ENCODE measurements at regions not wholly inside any gene's neighbourhood (a gene's known extent, or its start where the extent isn't known, plus 50 kb on each side); places are given as distances from the start of the nearest gene placed in this dataset.

- Histone ChIP-seq H3K27ac (no peak overlapping the region), H3K27me3 (replicated peaks) (no peaks in the 10 kb centered on the region), H3K4me3 (ENCODE audit: low read depth, low read length) (no peak overlapping the region), H3K36me3 (replicated peaks) (no peaks in the 10 kb centered on the region)
- no peak for DNase-seq
- no peak for TF ChIP-seq CTCF (IDR thresholded peaks at IDR 0.05; ENCODE audit: low read depth, low read length, missing control alignments)
- in situ Hi-C loops (cut with HindIII; ENCODE audit: low pct_ligation_motif_present, low sequenced_read_pairs), result no loop called here
Observed at GRCh38 chr9:19619221-19619620, 169.6 kb downstream of the SLC24A2 start.

- no peak for DNase-seq
- no peak for TF ChIP-seq CTCF (IDR thresholded peaks at IDR 0.05; ENCODE audit: low read depth, low read length, missing control alignments)
- Histone ChIP-seq H3K36me3 (replicated peaks) (no peaks in the 10 kb centered on the region), H3K27ac (no peak overlapping the region), H3K27me3 (replicated peaks) (no peaks in the 10 kb centered on the region), H3K4me3 (ENCODE audit: low read depth, low read length) (no peak overlapping the region)
- in situ Hi-C loops (cut with HindIII; ENCODE audit: low pct_ligation_motif_present, low sequenced_read_pairs), result no loop called here
Observed at GRCh38 chr9:19618816-19619215, 170.0 kb downstream of the SLC24A2 start.

- in situ Hi-C loops (cut with HindIII; ENCODE audit: low pct_ligation_motif_present, low sequenced_read_pairs), result no loop called here
- Histone ChIP-seq H3K27me3 (replicated peaks) (no peaks in the 10 kb centered on the region), H3K36me3 (replicated peaks) (no peaks in the 10 kb centered on the region), H3K4me3 (ENCODE audit: low read depth, low read length) (no peak overlapping the region), H3K27ac (no peak overlapping the region)
- no peak for DNase-seq
- TF ChIP-seq CTCF (IDR thresholded peaks at IDR 0.05; ENCODE audit: low read depth, low read length, missing control alignments), result no peak
Observed at GRCh38 chr9:19615036-19615624, 173.7 kb downstream of the SLC24A2 start.

GRCh38 chr9:19614294-19614693, 174.5 kb downstream of the SLC24A2 start:
- Histone ChIP-seq H3K4me3 (ENCODE audit: low read depth, low read length) (no peak overlapping the region), H3K27ac (no peak overlapping the region), H3K27me3 (replicated peaks) (no peaks in the 10 kb centered on the region), H3K36me3 (replicated peaks) (no peaks in the 10 kb centered on the region)
- no peak for TF ChIP-seq CTCF (IDR thresholded peaks at IDR 0.05; ENCODE audit: low read depth, low read length, missing control alignments)
- in situ Hi-C loops (cut with HindIII; ENCODE audit: low pct_ligation_motif_present, low sequenced_read_pairs), result no loop called here
- no peak for DNase-seq

GRCh38 chr9:19600538-19600937, 188.3 kb downstream of the SLC24A2 start:
- no peak overlapping the region for H3K27ac ChIP-seq
- H3K4me3 ChIP-seq (ENCODE audit: low read depth, low read length), result no peak overlapping the region
- H3K27me3 ChIP-seq (replicated peaks), result no peaks in the 10 kb centered on the region
- no peak for DNase-seq
- in situ Hi-C loops (cut with HindIII; ENCODE audit: low pct_ligation_motif_present, low sequenced_read_pairs), result no loop called here
- no peaks in the 10 kb centered on the region for H3K36me3 ChIP-seq (replicated peaks)
- no peak for TF ChIP-seq CTCF (IDR thresholded peaks at IDR 0.05; ENCODE audit: low read depth, low read length, missing control alignments)

- H3K4me3 ChIP-seq (ENCODE audit: low read depth, low read length), result no peak overlapping the region
- TF ChIP-seq CTCF (IDR thresholded peaks at IDR 0.05; ENCODE audit: low read depth, low read length, missing control alignments), result no peak
- in situ Hi-C loops (cut with HindIII; ENCODE audit: low pct_ligation_motif_present, low sequenced_read_pairs), result no loop called here
- no peaks in the 10 kb centered on the region for H3K36me3 ChIP-seq (replicated peaks)
- no peaks in the 10 kb centered on the region for H3K27me3 ChIP-seq (replicated peaks)
- DNase-seq, result no peak
- H3K27ac ChIP-seq, result no peak overlapping the region
Observed at GRCh38 chr9:19598722-19599121, 189.9 kb downstream of the ACER2 start.

All from brain microvascular endothelial cell (primary cell).